H9 (cell line): ENCODE measurements at regions not wholly inside any gene's neighbourhood (a gene's known extent, or its start where the extent isn't known, plus 50 kb on each side); places are given as distances from the start of the nearest gene placed in this dataset.

Experiments used
- DNase-seq: peaks from one replicate; pipeline ENCODE4 v3.0.0-alpha.2; 2017
- H2AFZ ChIP-seq: one replicate; pipeline ENCODE4 v1.6.1; 2013; ENCODE audit warnings: mild to moderate bottlenecking, low read length, control low read depth, moderate library complexity
- H2AK5ac ChIP-seq: 2 replicates; pipeline ENCODE4 v1.6.1; 2013; ENCODE audit warnings: low read length, control low read depth, mixed read lengths; ENCODE audit not compliant: insufficient read length
- H2BK120ac ChIP-seq: one replicate; pipeline ENCODE4 v1.6.1; 2013; ENCODE audit warnings: low read depth, mild to moderate bottlenecking, low read length, control low read depth, inconsistent platforms; ENCODE audit not compliant: poor library complexity, severe bottlenecking
- H2BK12ac ChIP-seq: 2 replicates; pipeline ENCODE4 v1.6.1; 2013; ENCODE audit warnings: low read length, control low read depth, mixed read lengths, low read depth; ENCODE audit not compliant: insufficient read length
- H2BK15ac ChIP-seq: 2 replicates; pipeline ENCODE4 v1.6.1; 2013; ENCODE audit warnings: low read depth, low read length, control low read depth
- H2BK20ac ChIP-seq: one replicate; pipeline ENCODE4 v1.6.1; 2013; ENCODE audit warnings: low read depth, mild to moderate bottlenecking, low read length, control low read depth, inconsistent platforms; ENCODE audit not compliant: poor library complexity, severe bottlenecking
- H2BK5ac ChIP-seq: 2 replicates; pipeline ENCODE4 v1.6.1; 2013; ENCODE audit warnings: low read length, control low read depth, mixed read lengths; ENCODE audit not compliant: insufficient read length
- H3K14ac ChIP-seq: 2 replicates; pipeline ENCODE4 v1.6.1; 2013; ENCODE audit warnings: low read length, control low read depth; ENCODE audit not compliant: insufficient read depth
- H3K18ac ChIP-seq: 2 replicates; pipeline ENCODE4 v1.6.1; 2013; ENCODE audit warnings: low read depth, mild to moderate bottlenecking, mixed read lengths, low read length, control low read depth; ENCODE audit not compliant: insufficient read length
- H3K23ac ChIP-seq: 2 replicates; pipeline ENCODE4 v1.6.1; 2013; ENCODE audit warnings: low read length, control low read depth, mixed read lengths, low read depth; ENCODE audit not compliant: insufficient read length
- H3K23me2 ChIP-seq: 2 replicates; pipeline ENCODE4 v1.6.1; 2013; ENCODE audit warnings: low read depth, mild to moderate bottlenecking, mixed read lengths, low read length, control low read depth; ENCODE audit not compliant: insufficient read length, poor library complexity, severe bottlenecking
- H3K27ac ChIP-seq: 2 replicates; pipeline ENCODE4 v1.5.1; 2013; ENCODE audit warnings: low read length, control low read depth, mixed read lengths, low read depth; ENCODE audit not compliant: insufficient read length
- H3K27me3 ChIP-seq: 2 replicates; pipeline ENCODE4 v1.6.1; 2013; ENCODE audit warnings: low read length, control low read depth, inconsistent platforms; ENCODE audit not compliant: insufficient read depth
- H3K4ac ChIP-seq: 2 replicates; pipeline ENCODE4 v1.6.1; 2013; ENCODE audit warnings: low read depth, mild to moderate bottlenecking, control low read depth, inconsistent platforms, low read length, moderate library complexity
- H3K4me1 ChIP-seq: 2 replicates; pipeline ENCODE4 v1.6.1; 2013; ENCODE audit warnings: low read length, control low read depth, inconsistent platforms; ENCODE audit not compliant: insufficient read depth
- H3K4me2 ChIP-seq: 2 replicates; pipeline ENCODE4 v1.6.1; 2013; ENCODE audit warnings: low read length, control low read depth, mixed read lengths; ENCODE audit not compliant: insufficient read length, insufficient read depth
- H3K56ac ChIP-seq: 2 replicates; pipeline ENCODE4 v1.6.1; 2013; ENCODE audit warnings: low read depth, mild to moderate bottlenecking, mixed read lengths, low read length, control low read depth; ENCODE audit not compliant: insufficient read length
- H3K79me1 ChIP-seq: 2 replicates; pipeline ENCODE4 v1.6.1; 2013; ENCODE audit warnings: low read depth, mild to moderate bottlenecking, moderate library complexity, low read length, control low read depth, inconsistent platforms; ENCODE audit not compliant: insufficient read depth, poor library complexity, severe bottlenecking
- H3K79me2 ChIP-seq: 2 replicates; pipeline ENCODE4 v1.6.1; 2013; ENCODE audit warnings: low read length, control low read depth, inconsistent platforms; ENCODE audit not compliant: insufficient read depth
- H3K9ac ChIP-seq: 2 replicates; pipeline ENCODE4 v1.6.1; 2013; ENCODE audit warnings: low read length, control low read depth, mixed read lengths; ENCODE audit not compliant: insufficient read length; ENCODE audit errors: extremely low read depth
- H3K9me3 ChIP-seq: one replicate; pipeline ENCODE4 v1.6.1; 2013; ENCODE audit warnings: low read depth, low read length, inconsistent platforms; ENCODE audit not compliant: control insufficient read depth
- H3T11ph ChIP-seq: one replicate; pipeline ENCODE4 v1.6.1; 2013; ENCODE audit warnings: mild to moderate bottlenecking, low read length, control low read depth, inconsistent platforms
- H4K20me1 ChIP-seq: one replicate; pipeline ENCODE4 v1.6.1; 2013; ENCODE audit not compliant: control insufficient read depth, insufficient read length, insufficient read depth
- H4K5ac ChIP-seq: 2 replicates; pipeline ENCODE4 v1.6.1; 2013; ENCODE audit warnings: low read depth, mild to moderate bottlenecking, mixed read lengths, low read length, control low read depth; ENCODE audit not compliant: insufficient read length
- H4K8ac ChIP-seq: replicated peaks from 2 replicates; pipeline ENCODE4 v1.6.1; 2013; ENCODE audit warnings: low read length, control low read depth, mixed read lengths, low read depth; ENCODE audit not compliant: insufficient read length
- H4K91ac ChIP-seq: 2 replicates; pipeline ENCODE4 v1.6.1; 2013; ENCODE audit warnings: low read depth, mild to moderate bottlenecking, moderate library complexity, mixed read lengths, low read length, control low read depth; ENCODE audit not compliant: insufficient read length
- H3K27ac Mint-ChIP-seq, 3 experiments: 2 replicates in 2 of 3; 3 replicates in 1 of 3; pipeline ENCODE4 v1.8.0; 2020 to 2021; ENCODE audit warnings: mixed read lengths in 3 of 3, mild to moderate bottlenecking in 1 of 3, moderate library complexity in 1 of 3
- H3K27me3 Mint-ChIP-seq: 2 replicates; pipeline ENCODE4 v1.8.0; 2021; ENCODE audit warnings: low read depth, mild to moderate bottlenecking, moderate library complexity, mixed read lengths
- H3K36me3 Mint-ChIP-seq, 3 experiments: 2 replicates in 2 of 3; 3 replicates in 1 of 3; pipeline ENCODE4 v1.8.0; 2020 to 2021; ENCODE audit warnings: low read depth in 3 of 3, mixed read lengths in 3 of 3; ENCODE audit not compliant: insufficient read depth in 1 of 3
- H3K4me1 Mint-ChIP-seq, 2 experiments: 2 replicates each; pipeline ENCODE4 v1.8.0; 2020; ENCODE audit warnings: mixed read lengths in 2 of 2
- H3K4me3 Mint-ChIP-seq, 2 experiments: 2 replicates in 1 of 2; 3 replicates in 1 of 2; pipeline ENCODE4 v1.8.0; 2020 to 2021; ENCODE audit warnings: mild to moderate bottlenecking in 2 of 2, mixed read lengths in 2 of 2, moderate library complexity in 1 of 2
- H3K9me3 Mint-ChIP-seq, 2 experiments: 2 replicates in 1 of 2; 3 replicates in 1 of 2; pipeline ENCODE4 v1.8.0; 2020; ENCODE audit warnings: mild to moderate bottlenecking in 2 of 2, mixed read lengths in 2 of 2, moderate library complexity in 1 of 2
- WGBS: extraction: QIAGEN DNeasy Blood & Tissue Kit; methylation state at CpG from one replicate; pipeline ENCODE4 v1.1.7; 2013; ENCODE audit warnings: missing lambda C conversion rate, low lambda C conversion rate, mixed read lengths; ENCODE audit not compliant: insufficient read length; ENCODE audit errors: extremely low coverage; 5-methylcytosine and 5-hydroxymethylcytosine counted together
- TF ChIP-seq, protein P1 (sequence below): fragments of 200-600 bp; sonication (generic); conservative IDR thresholded peaks from 3 replicates; pipeline ENCODE4 v1.8.0; 2021; ENCODE audit warnings: antibody characterized with exemption, mild to moderate bottlenecking

GRCh38 chr7:51481421-51481820 lies 164.8 kb upstream of the COBL start:
- H4K91ac ChIP-seq, result no peak overlapping the region
- no peaks in the 10 kb centered on the region for H3K4me1 ChIP-seq
- no peaks in the 10 kb centered on the region for H3K79me1 ChIP-seq
- no peak overlapping the region for H3K4ac ChIP-seq
- TF ChIP-seq, protein P1, sequence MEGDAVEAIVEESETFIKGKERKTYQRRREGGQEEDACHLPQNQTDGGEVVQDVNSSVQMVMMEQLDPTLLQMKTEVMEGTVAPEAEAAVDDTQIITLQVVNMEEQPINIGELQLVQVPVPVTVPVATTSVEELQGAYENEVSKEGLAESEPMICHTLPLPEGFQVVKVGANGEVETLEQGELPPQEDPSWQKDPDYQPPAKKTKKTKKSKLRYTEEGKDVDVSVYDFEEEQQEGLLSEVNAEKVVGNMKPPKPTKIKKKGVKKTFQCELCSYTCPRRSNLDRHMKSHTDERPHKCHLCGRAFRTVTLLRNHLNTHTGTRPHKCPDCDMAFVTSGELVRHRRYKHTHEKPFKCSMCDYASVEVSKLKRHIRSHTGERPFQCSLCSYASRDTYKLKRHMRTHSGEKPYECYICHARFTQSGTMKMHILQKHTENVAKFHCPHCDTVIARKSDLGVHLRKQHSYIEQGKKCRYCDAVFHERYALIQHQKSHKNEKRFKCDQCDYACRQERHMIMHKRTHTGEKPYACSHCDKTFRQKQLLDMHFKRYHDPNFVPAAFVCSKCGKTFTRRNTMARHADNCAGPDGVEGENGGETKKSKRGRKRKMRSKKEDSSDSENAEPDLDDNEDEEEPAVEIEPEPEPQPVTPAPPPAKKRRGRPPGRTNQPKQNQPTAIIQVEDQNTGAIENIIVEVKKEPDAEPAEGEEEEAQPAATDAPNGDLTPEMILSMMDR, result no peak
- H3K27me3 ChIP-seq, result no peaks in the 10 kb centered on the region
- WGBS, result no CpG with 5 or more reads among the region's 3 CpGs
- Mint-ChIP-seq H3K27me3 (peaks cover 2% of the 10 kb centered on the region; the same call in 1 of the 2 replicates), H3K4me3 (no peak overlapping the region), H3K36me3 (no peaks in the 10 kb centered on the region; a peak in 1 of 7 replicates), H3K4me1 (peaks cover 4% of the 10 kb centered on the region in 2 experiments; a peak in 3 of 4 replicates), H3K9me3 (no peaks in the 10 kb centered on the region; a peak in 3 of 5 replicates), H3K27ac (no peak overlapping the region)
- no peaks in the 10 kb centered on the region for H3K9me3 ChIP-seq
- no peak overlapping the region for H3K18ac ChIP-seq
- no peak overlapping the region for H3K9ac ChIP-seq
- no peak overlapping the region for H3K56ac ChIP-seq
- H3K27ac ChIP-seq, result no peak overlapping the region
- no peaks in the 10 kb centered on the region for H4K20me1 ChIP-seq
- no peak overlapping the region for H2BK15ac ChIP-seq
- no peak overlapping the region for H2BK20ac ChIP-seq
- H2BK120ac ChIP-seq, result no peak overlapping the region
- DNase-seq, result no peak
- no peak overlapping the region for H3K14ac ChIP-seq
- no peak overlapping the region for H3T11ph ChIP-seq
- no peak overlapping the region for H2BK12ac ChIP-seq
- no peak overlapping the region for H2AFZ ChIP-seq
- H2BK5ac ChIP-seq, result no peak overlapping the region
- H3K23me2 ChIP-seq, result no peaks in the 10 kb centered on the region
- H4K8ac ChIP-seq, result no peak overlapping the region
- no peak overlapping the region for H2AK5ac ChIP-seq
- no peak overlapping the region for H4K5ac ChIP-seq
- H3K4me2 ChIP-seq, result no peak overlapping the region
- no peak overlapping the region for H3K23ac ChIP-seq
- H3K79me2 ChIP-seq, result no peaks in the 10 kb centered on the region
